GM19372 (cell line): ENCODE measurements at regions not wholly inside any gene's neighbourhood (a gene's known extent, or its start where the extent isn't known, plus 50 kb on each side); places are given as distances from the start of the nearest gene placed in this dataset.
"Not testable (repeated sequence)": the region's sequence is repeated elsewhere in the genome, so short reads cannot be mapped to it uniquely, and the experiment has no call there.

Source experiments
- ATAC-seq: cut with Tn5 transposase; IDR thresholded peaks from one replicate; pipeline ENCODE4 v1.9.1; 2021; ENCODE audit warnings: mild to moderate bottlenecking, low read depth, moderate library complexity; ENCODE audit not compliant: unreplicated experiment

DNA sequence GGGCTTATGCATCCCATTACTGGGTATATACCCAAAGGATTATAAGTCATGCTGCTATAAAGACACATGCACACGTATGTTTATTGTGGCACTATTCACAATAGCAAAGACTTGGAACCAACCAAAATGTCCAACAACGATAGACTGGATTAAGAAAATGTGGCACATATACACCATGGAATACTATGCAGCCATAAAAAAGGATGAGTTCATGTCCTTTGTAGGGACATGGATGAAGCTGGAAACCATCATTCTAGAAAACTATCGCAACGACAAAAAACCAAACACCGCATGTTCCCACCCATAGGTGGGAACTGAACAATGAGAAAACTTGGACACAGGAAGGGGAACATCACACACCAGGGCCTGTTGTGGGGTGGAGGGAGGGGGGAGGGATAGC is 323.3 kb upstream of the FGF16 start:
- ATAC-seq: not testable (repeated sequence)

DNA sequence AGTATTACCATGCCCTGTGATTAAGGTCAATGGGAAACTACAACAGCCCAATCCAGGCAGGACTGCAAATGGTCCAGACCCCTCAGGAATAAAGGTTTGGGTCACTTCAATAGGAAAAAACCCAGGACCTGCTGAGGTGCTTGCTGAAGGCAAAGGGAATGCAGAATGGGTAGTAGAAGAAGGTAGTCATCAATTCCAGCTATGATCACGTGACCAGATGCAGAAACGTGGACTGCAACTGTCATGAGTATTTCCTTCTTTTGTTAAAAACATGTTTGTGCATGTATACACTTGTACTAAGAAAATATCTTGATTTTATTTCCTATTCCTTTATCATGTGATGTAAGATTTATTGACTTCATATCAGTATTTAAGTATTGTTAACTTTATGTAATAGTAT is 319.6 kb upstream of the FGF16 start:
- not testable (repeated sequence) for ATAC-seq

DNA sequence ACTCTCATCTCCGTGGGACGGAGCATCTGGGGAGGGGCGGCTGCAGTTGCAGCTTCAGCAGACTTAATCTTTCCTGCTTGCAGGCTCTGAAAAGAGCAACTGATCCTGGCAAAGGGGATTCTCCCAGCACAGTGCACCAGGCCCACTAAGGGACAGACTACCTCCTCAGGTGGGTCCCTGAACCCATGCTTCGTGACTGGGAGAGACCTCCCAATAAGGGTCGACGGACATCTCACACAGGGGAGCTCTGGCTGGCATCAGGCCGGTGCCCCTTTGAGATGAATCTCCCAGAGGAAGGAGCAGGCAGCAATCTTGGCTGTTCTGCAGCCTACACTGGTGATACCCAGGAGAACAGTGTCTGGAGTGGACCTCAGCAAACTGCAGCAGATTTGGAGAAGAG is 303.3 kb upstream of the FGF16 start:
- no peak for ATAC-seq

DNA sequence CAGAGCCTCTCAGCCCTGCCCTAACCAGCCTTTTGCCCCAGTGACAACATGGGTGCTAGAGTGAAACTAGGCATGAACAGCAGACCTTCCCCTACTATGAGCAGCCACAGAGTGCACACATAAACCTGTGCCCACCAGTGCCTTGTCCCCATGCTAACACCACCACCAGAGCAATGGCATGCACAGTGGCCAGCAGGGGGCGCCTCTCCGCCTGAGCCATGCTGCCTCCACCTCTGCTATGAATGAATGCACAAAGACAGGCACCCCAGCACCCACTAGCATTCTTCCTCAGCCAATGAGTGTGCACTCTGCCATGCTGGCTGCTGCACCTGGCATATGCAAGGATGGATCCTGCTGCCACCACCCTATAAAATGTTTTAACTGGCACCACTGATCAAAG is 286.9 kb upstream of the FGF16 start:
- no peak for ATAC-seq

DNA sequence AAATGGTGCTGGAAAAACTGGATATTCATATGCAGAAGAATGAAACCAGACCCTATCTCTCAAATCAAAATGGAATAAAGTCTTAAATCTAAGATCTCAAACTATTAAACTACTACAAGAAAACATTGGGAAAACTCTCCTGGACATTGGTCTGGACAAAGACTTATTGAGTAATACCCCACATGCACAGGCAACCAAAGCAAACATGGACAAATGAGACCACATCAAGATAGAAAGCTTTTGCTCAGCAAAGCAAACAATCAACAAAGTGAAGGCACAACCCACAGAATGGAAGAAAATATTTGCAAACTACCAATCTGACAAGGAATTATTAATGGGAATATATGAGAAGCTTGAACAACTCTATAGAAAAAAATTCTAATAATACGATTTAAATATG is 284.4 kb upstream of the FGF16 start:
- no peak for ATAC-seq

DNA sequence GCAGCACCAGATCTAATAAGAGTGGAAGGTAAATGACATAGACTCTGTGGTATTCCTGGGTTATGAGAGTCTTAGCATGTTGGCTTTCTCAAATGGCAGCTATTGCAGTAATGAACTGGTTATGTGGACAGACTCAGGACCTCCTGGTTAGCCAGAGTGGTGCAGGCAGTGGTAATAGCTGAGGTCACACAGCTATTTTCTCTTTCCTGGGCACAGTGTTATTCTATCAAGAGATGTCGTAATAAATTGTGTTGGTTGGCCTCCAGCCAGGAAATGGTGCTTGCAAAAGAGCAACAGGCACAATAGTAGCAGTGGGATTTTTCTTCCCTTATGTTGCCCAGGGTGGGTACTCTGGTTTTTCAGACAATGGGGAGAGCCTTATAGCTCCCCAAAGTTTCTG is 279.2 kb upstream of the FGF16 start:
- ATAC-seq: no peak

DNA sequence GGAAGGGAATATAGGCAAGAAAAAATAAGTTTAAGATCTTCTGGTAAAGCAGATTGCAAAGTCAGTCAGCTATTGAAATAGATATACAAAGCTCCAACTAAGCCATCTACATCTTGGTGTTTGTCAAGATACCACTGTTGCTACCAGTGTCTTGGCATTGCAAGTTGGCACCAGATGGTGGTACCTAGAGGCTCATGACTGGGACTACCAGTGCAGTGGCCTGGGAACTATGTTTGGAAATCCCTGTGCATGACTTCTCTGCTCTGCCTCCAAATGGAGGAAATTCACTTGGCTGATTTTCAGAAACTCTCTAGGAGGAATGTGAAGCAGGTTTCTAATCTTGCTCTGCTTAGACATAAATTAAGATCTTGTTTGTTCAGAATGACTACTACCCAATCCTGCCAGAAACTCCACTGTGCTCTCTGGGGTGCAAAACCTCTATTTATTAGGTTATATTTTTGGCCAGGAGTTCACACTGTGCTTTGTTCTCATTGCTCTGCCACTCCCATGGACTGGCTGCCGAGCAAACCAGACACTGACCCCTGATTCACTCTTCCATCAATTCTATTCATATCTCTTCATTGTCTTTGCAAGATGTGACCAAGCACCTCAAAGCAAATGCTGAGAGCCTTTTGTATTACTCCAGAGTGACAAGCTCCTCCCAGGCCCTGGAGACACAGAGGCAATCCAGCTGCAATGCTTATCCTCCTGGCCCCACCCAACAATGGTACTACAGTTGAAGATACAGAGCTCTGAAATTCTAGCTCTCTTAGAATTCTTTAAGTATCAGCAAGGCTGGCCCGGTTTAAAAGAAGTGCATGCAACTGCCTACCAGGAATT is 272.3 kb upstream of the FGF16 start:
- ATAC-seq: no peak

DNA sequence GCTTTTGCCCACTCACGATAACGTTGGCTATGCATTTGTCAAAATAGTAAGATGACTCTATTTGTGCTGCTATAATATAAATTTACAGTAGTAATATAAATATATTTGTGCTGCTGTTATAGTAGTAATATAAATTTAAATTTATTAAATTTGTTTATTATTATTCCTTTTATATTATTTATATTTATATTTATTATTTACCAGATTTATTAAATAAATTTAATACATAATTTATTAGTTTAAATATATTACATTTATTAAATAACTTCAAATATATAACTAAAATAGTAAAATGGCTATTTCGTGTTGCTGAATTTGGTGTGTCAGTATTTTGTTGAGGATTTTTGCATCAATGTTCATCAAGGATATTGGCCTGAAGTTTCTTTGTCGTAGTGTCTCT is 246.5 kb upstream of the FGF16 start:
- ATAC-seq: no peak

DNA sequence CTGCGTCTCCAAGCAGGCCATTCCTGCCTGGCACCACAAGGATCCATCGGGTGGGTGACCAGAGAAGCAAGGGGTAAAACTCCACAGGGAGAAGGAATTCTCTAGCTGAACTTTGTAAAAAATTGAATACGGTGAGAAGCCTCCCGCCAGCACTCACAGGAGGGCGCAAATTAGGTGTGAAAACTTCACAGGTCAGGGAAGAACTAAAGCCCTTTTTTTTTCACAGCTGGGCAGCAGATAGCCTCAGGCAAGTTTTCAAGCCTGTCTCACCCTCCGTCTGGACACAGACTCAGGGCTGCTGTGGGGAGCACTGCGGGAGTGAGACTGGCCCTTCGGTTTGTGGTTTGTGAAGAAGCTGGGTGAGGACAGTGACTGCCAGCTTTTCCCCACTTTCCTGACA is 224.1 kb upstream of the FGF16 start:
- no peak for ATAC-seq

DNA sequence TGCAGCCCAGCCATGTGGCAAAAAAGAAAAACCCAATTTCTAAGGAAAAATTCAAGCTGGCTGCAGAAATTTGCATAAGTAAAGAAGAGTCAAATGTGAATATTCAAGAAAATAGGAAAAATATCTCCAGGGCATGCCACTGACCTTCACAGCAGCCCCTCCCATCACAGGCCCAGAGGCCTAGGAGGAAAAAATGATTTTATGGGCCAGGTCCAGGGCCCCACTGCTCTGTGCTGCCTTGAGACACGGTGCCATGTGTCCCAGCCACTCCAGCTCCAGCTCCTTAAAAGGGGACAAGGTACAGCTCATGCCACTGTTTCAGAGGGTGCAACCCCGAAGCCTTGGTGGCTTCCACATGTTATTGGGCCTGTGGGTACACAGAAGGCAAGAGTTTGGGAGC is 182.7 kb upstream of the FGF16 start:
- ATAC-seq: no peak

DNA sequence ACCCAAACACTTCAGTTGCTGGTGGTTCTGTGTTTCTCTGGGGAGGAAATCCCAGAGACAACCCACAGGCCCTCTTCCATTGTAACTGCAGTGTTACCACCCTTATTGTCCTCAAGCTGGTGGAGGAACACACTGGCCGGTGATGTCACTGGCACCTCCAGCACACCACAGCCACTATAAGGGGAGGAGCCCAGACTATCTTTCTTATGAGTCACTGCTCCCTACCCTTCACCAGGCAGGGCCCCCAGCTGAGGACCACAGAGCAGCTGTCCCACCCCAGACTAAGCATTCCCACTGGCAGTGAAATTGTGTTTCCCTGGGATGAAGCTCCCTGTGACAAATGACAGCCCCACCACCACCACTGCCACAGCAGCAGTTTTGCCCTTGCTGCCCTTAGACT is 171.8 kb upstream of the FGF16 start:
- ATAC-seq: no peak

DNA sequence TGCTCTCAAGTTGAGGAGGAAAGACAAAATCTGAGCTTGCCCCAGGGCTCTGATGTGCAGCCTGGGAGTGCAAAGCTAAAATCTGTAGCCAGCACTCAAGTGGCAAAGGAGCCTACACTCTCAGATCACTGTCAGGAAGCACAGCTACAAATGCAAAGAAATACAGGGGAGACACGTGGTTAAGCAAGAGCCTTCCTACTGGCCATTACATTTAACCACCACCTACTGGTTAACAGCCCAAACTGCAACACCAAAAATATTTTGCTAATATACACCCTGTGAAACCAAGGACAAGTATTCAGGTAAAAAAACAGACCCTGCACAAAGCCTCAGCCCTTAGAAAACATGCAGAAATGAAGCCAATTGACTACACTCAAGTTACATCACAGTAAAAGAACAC is 170.4 kb upstream of the FGF16 start:
- no peak for ATAC-seq

DNA sequence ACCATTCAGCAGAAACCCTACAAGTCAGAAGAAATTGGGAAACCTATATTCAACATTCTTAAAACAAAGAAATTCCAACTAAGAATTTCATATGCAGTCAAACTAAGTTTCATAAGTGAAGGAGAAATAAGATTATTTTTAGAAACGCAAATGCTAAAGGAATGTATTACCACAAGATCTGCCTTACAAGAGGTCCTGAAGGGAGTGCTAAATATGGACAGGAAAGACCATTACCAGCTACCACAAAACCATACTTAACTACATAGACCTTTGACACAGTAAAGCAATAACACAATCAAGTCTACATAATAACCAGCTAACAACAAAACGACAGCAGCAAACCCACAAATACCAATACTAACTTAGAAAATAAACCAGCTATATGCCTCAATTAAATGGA is 169.3 kb upstream of the FGF16 start:
- no peak for ATAC-seq

DNA sequence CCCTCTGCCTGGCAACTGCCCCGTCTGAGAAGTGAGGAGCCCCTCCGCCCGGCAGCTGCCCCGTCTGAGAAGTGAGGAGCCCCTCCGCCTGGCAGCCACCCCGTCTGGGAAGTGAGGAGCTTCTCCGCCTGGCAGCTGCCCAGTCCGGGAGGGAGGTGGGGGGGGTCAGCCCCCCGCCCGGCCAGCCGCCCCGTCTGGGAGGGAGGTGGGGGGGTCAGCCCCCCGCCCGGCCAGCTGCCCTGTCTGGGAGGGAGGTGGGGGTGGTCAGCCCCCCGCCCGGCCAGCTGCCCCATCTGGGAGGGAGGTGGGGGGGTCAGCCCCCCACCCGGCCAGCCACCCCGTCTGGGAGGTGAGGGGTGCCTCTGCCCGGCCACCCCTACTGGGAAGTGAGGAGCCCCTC is 167.8 kb upstream of the FGF16 start:
- ATAC-seq: not testable (repeated sequence)

DNA sequence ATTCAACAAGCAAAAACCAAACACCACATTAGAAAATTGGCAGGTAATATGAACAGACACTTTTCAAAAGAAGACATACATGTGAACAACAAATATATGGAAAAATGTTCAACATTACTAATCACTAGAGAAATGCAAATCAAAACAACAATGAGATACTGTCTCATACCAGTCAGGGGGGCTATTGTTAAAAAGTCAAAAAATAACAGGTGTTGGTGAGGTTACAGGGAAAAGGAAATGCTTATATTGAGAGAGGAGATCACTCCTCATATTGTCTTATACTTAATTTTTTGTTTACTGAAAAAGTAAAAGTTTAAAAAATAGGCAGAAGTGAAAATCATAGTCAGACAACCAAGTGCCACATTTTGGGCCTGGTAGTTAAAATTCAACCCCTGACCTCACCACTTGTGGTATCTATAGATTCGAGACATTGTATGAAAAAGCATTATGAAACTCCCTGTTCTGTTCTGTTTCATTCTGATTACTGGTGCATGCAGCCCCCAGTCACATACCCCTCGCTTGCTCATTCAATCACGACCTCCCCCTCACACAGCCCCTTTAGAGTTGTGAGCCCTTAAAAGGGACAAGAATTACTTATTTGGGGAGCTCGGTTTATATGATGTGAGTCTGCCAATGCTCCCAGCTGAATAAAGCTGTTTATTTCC is 153.7 kb upstream of the FGF16 start:
- ATAC-seq: no peak

DNA sequence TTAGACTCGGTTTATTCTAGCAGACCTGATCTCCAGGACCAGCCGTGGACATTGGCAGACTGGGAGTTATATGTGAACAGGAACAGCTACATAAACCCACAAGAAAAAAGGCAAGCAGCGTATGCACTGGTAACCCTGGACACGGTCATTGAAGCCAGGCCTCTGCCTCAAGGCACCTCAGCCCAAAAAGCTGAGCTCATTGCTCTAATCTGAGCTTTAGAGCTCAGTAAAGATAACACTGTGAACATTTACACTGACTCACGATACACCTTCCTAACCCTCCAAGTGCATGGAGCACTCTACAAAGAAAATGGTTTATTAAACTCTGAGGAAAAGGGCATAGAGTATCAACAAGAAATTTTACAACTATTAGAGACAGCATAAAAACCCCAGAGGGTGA is 148.9 kb upstream of the FGF16 start:
- no peak for ATAC-seq

DNA sequence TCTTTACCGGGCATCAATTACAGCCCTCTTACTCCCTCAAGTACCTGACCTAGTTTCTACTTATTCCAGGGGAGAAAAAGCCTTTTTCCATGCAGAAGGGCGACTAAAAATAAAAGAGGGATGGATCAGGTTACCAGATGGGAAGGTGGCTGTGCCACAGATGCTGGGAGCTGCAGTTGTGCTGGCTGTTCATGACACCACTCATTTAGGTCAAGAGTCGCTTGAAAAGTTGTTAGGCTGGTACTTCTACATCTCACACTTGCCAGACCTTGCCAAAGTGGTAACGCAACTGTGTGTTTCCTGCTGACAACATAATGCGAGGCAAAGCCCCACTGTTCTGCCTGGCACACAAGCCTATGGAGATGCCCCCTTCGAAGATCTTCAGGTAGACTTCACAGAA is 148.4 kb upstream of the FGF16 start:
- ATAC-seq: no peak

DNA sequence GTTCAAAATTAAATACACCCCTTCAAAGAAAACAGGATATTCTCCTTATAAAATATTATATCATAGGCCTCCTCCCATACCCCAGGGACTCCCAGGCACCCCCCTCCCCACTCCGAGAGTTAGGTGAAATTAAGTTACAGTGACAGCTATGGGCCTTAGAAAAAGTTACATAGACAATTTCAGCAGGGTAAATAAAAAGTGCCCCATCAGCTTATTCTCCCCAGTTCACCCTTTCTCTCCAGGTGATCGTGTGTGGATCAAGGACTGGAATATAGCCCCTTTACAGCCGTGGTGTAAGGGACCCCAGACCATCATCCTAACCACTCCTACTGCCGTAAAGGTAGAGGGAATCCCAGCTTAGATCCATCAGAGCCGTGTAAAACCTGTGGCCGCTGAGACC is 147.6 kb upstream of the FGF16 start:
- no peak for ATAC-seq

DNA sequence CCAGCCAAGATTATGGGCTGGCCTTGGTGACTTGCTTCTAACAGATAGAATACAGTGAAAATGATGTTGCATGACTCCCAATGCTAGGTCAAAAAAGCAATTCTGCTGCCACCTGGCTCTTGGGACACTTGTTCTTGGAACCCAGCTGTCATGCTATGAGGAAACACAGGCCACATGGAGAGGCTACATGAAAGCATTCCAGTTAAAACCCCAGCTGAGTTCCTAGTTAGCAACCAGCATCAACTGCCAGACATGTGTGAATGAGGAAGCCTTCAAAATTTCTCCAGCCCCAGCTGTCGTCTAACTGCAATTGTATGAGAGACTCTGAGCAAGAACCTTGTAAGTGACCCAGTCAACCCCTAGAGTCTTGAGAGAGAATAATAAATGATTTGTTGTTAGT is 105.2 kb upstream of the FGF16 start:
- no peak for ATAC-seq

DNA sequence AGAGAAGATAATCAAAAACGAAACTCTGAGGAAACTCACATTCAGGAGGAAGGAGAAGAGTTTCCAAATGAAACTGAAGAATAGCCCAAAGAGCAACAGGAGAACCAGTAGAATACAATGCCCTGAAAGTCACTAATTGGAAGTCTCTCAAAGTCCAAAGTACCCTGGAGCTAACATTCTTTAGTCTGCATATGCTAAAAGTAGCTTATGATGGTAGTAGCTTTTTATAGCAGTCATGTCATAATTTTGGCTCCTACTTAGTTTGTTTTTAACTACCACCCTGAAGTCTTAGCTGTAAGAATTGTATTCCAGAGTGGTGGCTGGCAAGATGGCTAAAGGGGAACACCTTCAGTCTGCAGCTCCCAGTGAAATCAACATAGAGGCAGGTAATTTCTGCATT is 100.3 kb upstream of the FGF16 start:
- no peak for ATAC-seq

DNA sequence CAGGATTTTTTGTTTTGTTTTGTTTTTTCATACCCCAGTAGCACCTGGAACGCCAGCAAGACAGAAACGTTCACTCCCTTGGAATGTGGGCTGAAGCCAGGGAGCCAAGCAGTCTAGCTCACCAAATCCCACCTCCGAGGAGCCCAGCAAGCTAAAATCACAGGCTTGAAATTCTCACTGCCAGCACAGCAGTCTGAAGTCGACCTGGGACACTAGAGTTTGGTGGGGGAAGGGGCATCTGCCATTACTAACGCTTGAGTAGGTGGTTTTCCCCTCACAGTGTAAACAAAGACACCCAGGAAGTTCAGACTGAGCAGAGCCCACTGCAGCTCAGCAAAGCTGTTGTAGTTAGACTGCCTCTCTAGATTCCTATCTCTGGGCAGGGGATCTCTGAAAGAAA is 99.6 kb upstream of the FGF16 start:
- no peak for ATAC-seq

DNA sequence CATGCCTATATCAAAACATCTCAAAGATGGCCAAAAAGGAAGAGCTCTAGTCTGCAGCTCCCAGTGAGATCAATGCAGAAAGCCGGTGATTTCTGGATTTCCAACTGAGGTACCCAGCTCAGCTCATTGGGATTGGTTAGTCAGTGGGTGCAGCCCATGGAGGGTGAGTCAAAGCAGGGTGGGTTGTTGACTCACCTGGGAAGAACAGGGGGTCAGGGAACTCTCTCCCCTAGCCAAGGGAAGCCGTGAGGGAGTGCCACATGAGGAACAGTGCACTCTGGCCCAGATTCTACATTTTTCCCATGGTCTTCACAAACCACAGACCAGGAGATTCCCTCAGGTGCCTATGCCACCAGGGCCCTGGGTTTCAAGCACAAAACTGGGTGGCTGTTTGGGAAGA is 57.3 kb upstream of the FGF16 start:
- no peak for ATAC-seq
